ENCODE measurements at regions not wholly inside any gene's neighbourhood (a gene's known extent, or its start where the extent isn't known, plus 50 kb on each side); places are given as distances from the start of the nearest gene placed in this dataset.
"Not testable (repeated sequence)": the region's sequence is repeated elsewhere in the genome, so short reads cannot be mapped to it uniquely, and the experiment has no call there.

DNA sequence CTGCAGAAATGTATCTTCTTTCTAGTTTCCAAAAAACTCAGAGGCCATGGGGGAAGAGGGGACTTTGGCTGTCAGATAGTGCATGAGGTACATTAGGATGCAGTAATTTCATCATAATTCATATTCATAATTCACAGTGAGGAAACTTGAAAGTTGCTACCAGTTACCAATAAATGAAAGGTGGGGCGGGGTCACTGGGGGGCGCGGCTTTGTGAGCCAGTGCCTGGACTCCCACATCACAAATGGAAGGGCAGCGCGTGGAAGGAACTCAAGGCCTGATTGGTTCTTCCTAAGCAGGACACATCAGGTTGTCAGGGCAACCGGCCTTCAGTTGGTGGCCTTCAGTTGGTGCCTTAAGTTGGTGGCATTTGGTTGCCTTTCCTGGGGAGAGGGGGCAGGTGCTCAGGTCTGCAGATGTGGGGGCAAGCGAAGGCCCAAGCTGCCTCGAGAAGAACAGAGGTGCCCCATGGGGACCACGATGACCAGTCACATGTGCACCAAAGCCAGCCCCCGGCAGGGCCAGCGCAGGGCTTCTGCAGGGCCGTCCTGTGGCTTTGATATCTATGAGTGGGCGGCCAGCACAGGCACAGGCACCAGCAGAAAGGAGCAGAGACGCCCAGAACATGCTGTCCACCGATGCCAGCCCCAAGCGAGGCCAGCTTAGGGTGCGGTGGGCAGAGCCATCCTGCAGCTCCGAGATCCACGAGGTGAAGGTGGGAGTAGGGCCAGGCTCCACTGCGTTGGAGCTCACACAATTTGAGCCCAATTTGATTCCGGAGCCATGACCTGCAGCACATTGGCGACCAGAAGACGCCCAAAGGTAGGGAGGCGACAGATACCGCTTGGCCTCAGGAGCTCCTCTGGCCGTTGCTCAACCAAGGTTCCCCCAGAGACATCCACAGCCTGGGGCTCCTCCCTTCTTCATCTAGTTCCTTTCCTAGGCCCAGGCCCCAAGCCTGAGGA is 3248.2 kb upstream of the OR11H1 start:
- peak; percentile 44 for DNase-seq (ENCODE audit: low spot score)
- H3K9me3 ChIP-seq (ENCODE audit: severe bottlenecking); H3K27ac ChIP-seq (ENCODE audit: poor library complexity, severe bottlenecking); H3K36me3 ChIP-seq (ENCODE audit: low read depth); H3K4me3 ChIP-seq (ENCODE audit: severe bottlenecking); H3K4me1 ChIP-seq (ENCODE audit: insufficient read depth, poor library complexity, severe bottlenecking); H3K27me3 ChIP-seq (ENCODE audit: insufficient read depth, poor library complexity, severe bottlenecking); ATAC-seq (ENCODE audit: low read depth): not testable (repeated sequence)

DNA sequence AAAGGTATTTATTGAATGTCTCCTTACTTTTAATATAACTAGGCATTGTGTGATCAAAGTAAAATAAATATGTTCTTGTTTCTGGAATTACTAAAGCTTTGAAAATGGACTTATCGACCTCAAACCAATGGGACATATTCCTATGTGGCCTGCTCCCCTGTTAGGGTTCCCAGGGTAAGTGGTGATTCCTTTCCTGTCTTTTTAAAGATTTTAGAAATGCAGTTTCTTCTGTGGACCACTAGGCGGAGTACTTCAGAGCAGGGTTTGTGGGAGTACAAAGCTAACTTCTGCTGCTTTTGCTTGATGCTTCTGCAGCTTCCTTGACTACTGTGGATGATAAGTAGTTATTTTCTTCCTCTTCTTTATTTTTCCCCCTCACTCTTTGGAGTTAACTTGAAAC is 3243.3 kb upstream of the OR11H1 start:
- not testable (repeated sequence) for DNase-seq (ENCODE audit: low spot score); H3K4me1 ChIP-seq (ENCODE audit: insufficient read depth, poor library complexity, severe bottlenecking); H3K27ac ChIP-seq (ENCODE audit: poor library complexity, severe bottlenecking); ATAC-seq (ENCODE audit: low read depth); H3K9me3 ChIP-seq (ENCODE audit: severe bottlenecking); H3K4me3 ChIP-seq (ENCODE audit: severe bottlenecking); H3K27me3 ChIP-seq (ENCODE audit: insufficient read depth, poor library complexity, severe bottlenecking); H3K36me3 ChIP-seq (ENCODE audit: low read depth)
- TF ChIP-seq, protein P1, sequence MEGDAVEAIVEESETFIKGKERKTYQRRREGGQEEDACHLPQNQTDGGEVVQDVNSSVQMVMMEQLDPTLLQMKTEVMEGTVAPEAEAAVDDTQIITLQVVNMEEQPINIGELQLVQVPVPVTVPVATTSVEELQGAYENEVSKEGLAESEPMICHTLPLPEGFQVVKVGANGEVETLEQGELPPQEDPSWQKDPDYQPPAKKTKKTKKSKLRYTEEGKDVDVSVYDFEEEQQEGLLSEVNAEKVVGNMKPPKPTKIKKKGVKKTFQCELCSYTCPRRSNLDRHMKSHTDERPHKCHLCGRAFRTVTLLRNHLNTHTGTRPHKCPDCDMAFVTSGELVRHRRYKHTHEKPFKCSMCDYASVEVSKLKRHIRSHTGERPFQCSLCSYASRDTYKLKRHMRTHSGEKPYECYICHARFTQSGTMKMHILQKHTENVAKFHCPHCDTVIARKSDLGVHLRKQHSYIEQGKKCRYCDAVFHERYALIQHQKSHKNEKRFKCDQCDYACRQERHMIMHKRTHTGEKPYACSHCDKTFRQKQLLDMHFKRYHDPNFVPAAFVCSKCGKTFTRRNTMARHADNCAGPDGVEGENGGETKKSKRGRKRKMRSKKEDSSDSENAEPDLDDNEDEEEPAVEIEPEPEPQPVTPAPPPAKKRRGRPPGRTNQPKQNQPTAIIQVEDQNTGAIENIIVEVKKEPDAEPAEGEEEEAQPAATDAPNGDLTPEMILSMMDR (IDR thresholded peaks at IDR 0.05; ENCODE audit: poor library complexity, severe bottlenecking), result peak; percentile 15

DNA sequence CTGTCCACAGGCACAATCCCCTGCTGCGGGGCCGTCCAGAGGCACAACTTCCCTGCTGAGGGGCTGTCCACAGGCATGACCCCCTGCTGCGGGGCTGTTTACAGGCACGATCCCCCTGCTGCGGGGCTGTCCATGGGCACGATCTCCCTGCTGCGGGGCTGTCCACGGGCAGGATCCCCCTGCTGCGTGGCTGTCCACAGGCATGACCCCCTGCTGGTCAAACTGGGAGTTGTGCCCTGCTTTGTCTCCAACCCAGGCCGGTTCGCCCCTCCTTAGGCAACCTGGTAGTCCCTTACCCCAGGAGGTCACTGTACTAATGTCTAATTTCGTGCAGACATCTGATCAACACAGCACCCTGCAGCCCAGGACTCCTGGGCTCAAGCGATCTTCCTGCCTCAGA is 3230.6 kb upstream of the OR11H1 start:
- DNase-seq (ENCODE audit: low spot score), result peak; percentile 29
- H3K4me3 ChIP-seq (ENCODE audit: severe bottlenecking); ATAC-seq (ENCODE audit: low read depth); H3K27ac ChIP-seq (ENCODE audit: poor library complexity, severe bottlenecking); H3K36me3 ChIP-seq (ENCODE audit: low read depth); H3K27me3 ChIP-seq (ENCODE audit: insufficient read depth, poor library complexity, severe bottlenecking); H3K4me1 ChIP-seq (ENCODE audit: insufficient read depth, poor library complexity, severe bottlenecking); H3K9me3 ChIP-seq (ENCODE audit: severe bottlenecking): not testable (repeated sequence)
